ENCODE measurements at regions not wholly inside any gene's neighbourhood (a gene's known extent, or its start where the extent isn't known, plus 50 kb on each side); places are given as distances from the start of the nearest gene placed in this dataset.

GRCh38 chr4:111989817-111990216 lies 155.4 kb upstream of the FAM241A start:
- no peak for TF ChIP-seq ZNF24 (IDR thresholded peaks at IDR 0.05)
- TF ChIP-seq POLR2A (IDR thresholded peaks at IDR 0.05; ENCODE audit: low read depth, low read length): no peak
- TF ChIP-seq ELK1 (IDR thresholded peaks at IDR 0.05; ENCODE audit: low read depth, low read length): no peak
- no peak for TF ChIP-seq EGR1 (IDR thresholded peaks at IDR 0.05; ENCODE audit: borderline replicate concordance in 1 of 2, low read depth in 2 of 2, low read length in 2 of 2)
